HL-60 (cell line): ENCODE measurements at regions not wholly inside any gene's neighbourhood (a gene's known extent, or its start where the extent isn't known, plus 50 kb on each side); places are given as distances from the start of the nearest gene placed in this dataset.

Experiments
- CTCF ChIP-seq: IDR thresholded peaks from one replicate; pipeline ENCODE4 v1.5.1; 2011; ENCODE audit warnings: low read length, control low read depth, inconsistent platforms; ENCODE audit not compliant: insufficient read depth
- POLR2AphosphoS5 ChIP-seq: IDR thresholded peaks from 2 replicates; pipeline ENCODE4 v1.6.1; 2012; ENCODE audit warnings: low read depth
- REST ChIP-seq: IDR thresholded peaks from 2 replicates; pipeline ENCODE4 v1.6.1; 2012; ENCODE audit warnings: low read depth; ENCODE audit not compliant: insufficient replicate concordance
- SPI1 ChIP-seq: IDR thresholded peaks from 2 replicates; pipeline ENCODE4 v1.6.1; 2012; ENCODE audit warnings: low read depth, mild to moderate bottlenecking, borderline replicate concordance

GRCh38 chr22:22820626-22821025 lies 67.0 kb upstream of the IGLL5 start:
- TF ChIP-seq CTCF (no peak), SPI1 (no peak), REST (no peak), POLR2AphosphoS5 (no peak)
